Medulla oblongata (tissue), 1 donor: ENCODE measurements at regions not wholly inside any gene's neighbourhood (a gene's known extent, or its start where the extent isn't known, plus 50 kb on each side); places are given as distances from the start of the nearest gene placed in this dataset.

Experiments
- DNase-seq: peaks from one replicate; pipeline ENCODE4 v3.0.0-alpha.2; 2015; ENCODE audit errors: extremely low spot score

- no peak for DNase-seq
Measured at GRCh38 chr11:16440136-16440535, 83.8 kb upstream of the SOX6 start.

- no peak for DNase-seq
Measured at GRCh38 chr11:16434036-16434435, 77.7 kb upstream of the SOX6 start.

DNA sequence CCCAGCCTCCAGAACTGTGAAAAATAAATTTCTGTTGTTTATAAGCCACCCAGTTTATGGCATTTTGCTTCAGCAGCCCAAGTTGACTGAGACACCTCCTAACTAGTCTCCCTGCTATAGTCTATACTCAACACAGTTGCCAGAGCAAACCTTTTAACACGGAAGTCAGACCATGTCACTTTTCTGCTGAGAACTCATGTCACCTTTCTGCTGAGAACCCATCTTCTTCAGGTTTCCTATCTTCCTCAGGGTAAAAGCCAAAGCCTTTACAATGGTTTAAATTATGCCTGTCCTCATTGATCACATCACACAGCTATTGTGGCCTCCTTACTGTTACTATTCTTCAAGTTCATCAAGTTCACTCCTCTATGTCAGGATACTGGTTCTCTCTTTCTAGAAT lies 74.3 kb upstream of the SOX6 start:
- no peak for DNase-seq

DNA sequence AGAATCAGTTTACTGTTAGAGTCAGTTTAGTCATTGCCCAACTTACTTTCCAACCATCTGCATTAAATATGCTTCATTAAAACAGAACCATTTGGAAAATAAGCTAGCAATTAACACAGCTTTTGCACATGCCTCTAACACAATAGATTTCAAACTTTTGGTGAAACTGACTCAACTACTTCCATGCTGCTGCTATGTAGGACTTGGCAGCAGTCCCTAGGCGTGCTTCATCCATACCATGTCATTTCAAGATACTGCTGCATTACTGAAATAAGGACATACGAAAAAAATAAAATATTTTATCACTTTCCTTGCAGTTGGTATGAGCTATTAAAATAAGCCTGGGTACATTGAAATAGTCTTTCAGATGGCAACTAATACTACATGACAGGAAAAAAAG lies 65.5 kb upstream of the SOX6 start:
- no peak for DNase-seq

GRCh38 chr11:16418428-16419097 lies 62.2 kb upstream of the SOX6 start:
- no peak for DNase-seq

DNA sequence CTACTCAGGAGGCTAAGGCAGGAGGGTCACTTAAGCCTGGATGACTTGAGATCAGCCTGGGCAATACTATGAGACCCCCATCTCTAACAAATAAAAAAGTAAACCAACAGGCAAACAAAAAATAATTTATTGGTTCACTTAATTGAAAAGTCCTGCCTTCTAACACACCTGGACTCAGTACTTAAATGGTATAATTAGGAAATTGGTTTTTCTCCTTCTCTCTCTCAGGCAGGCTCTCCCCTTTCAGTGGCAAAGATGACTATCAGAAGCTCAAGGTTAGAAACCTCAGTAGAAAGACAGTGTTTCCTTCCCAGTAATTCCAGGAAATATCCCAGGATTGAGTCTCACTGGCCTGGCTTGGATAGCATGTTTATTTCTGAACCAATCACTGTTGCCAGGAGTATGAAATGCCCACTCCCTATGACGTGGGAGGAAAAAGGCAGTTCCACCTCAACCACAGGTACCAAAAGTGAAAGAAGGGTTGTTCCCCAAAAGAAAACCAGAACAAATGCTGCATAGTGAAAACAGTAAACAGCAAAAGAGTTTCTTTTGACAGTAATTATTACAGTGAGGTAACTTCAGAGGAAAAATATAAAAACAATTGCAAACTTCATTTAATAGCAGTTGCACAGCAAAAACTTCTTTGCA lies 56.3 kb upstream of the SOX6 start:
- no peak for DNase-seq

- no peak for DNase-seq
Measured at GRCh38 chr11:16410479-16410878, 54.1 kb upstream of the SOX6 start.

- DNase-seq: no peak
Measured at GRCh38 chr11:16408619-16409018, 52.3 kb upstream of the SOX6 start.

DNA sequence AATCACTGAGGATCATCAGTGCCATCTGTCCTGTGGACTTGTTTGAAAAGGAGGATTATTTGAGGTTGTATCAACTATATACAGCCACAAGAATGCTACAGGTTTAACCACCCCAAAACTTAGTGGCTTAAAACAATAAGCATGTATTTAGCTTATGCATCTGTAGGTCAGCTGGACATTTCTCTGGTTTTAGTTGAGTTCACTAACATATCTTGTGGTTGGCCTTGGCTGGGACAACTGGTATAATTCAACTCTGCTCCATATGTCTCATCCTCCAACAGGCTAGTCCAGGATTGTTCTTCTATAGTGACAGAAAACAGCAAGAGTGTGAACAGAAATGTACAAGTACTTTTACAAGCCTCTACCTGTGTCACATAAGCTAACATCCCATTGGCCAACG lies 49.9 kb upstream of the SOX6 start:
- no peak for DNase-seq
